ENCODE measurements at regions not wholly inside any gene's neighbourhood (a gene's known extent, or its start where the extent isn't known, plus 50 kb on each side); places are given as distances from the start of the nearest gene placed in this dataset.

DNA sequence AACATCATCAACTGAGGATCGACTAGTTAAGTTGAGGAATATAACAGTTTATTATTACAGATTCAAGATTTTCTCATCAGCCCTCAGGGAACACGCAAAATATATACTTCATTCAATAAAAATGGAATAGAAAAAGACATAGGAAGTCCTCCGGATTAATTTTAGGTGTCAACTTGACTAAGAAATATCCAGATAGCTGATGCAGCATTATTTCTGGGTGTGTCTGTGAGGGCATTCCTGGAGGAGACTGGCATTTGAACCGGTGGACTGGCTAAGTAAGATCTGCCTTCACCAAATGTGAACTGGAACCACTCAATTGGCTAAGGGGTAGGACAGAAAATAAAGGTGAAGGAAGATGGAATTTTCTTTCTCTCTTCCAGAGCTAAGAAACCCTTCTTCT, 845.3 kb downstream of the SOCS6 start:
- TF ChIP-seq, protein P1, sequence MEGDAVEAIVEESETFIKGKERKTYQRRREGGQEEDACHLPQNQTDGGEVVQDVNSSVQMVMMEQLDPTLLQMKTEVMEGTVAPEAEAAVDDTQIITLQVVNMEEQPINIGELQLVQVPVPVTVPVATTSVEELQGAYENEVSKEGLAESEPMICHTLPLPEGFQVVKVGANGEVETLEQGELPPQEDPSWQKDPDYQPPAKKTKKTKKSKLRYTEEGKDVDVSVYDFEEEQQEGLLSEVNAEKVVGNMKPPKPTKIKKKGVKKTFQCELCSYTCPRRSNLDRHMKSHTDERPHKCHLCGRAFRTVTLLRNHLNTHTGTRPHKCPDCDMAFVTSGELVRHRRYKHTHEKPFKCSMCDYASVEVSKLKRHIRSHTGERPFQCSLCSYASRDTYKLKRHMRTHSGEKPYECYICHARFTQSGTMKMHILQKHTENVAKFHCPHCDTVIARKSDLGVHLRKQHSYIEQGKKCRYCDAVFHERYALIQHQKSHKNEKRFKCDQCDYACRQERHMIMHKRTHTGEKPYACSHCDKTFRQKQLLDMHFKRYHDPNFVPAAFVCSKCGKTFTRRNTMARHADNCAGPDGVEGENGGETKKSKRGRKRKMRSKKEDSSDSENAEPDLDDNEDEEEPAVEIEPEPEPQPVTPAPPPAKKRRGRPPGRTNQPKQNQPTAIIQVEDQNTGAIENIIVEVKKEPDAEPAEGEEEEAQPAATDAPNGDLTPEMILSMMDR (conservative IDR thresholded peaks at IDR 0.05), result no peak
- no peaks in the 10 kb centered on the region for H3K27me3 Mint-ChIP-seq
- H3K4me1 Mint-ChIP-seq (ENCODE audit: unreplicated experiment), result no peaks in the 10 kb centered on the region
- DNase-seq (ENCODE audit: extremely low spot score, unreplicated experiment), result no peak
- H3K36me3 Mint-ChIP-seq, result no peaks in the 10 kb centered on the region
- no peaks in the 10 kb centered on the region for H3K9me3 Mint-ChIP-seq
- H3K4me3 Mint-ChIP-seq, result no peak overlapping the region
- no peak overlapping the region for H3K27ac Mint-ChIP-seq

DNA sequence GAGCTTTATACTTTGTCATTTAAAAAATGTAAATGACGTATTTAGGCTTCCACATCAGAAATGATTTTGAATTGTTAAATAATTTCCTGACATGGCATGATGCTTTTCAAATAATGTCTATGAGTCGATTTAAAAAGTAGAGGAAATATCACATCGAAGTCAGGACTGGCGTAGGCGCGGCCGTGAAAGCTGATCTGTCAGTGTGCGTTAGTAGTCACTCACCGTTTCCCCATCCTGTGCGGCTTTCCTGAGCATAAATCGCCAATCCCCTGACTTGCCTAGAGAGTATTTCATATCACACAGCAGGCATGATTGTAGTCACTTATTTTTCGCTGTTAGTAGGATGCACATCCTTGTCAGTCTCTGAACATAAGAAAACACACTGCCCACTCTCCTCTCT, 843.1 kb downstream of the SOCS6 start:
- H3K36me3 Mint-ChIP-seq, result no peaks in the 10 kb centered on the region
- TF ChIP-seq, protein P1 (conservative IDR thresholded peaks at IDR 0.05), result no peak

GRCh38 chr18:71130351-71130750, 841.5 kb downstream of the SOCS6 start:
- H3K4me3 Mint-ChIP-seq, result no peak overlapping the region
- H3K27me3 Mint-ChIP-seq, result no peaks in the 10 kb centered on the region
- TF ChIP-seq, protein P1 (conservative IDR thresholded peaks at IDR 0.05), result no peak
- H3K36me3 Mint-ChIP-seq, result no peaks in the 10 kb centered on the region
- H3K27ac Mint-ChIP-seq, result no peak overlapping the region
- H3K4me1 Mint-ChIP-seq (ENCODE audit: unreplicated experiment), result no peaks in the 10 kb centered on the region
- DNase-seq (ENCODE audit: extremely low spot score, unreplicated experiment), result no peak
- no peaks in the 10 kb centered on the region for H3K9me3 Mint-ChIP-seq

More for the DNA sequence above, 843.1 kb downstream of the SOCS6 start:
- Mint-ChIP-seq H3K27ac (no peak overlapping the region), H3K4me1 (ENCODE audit: unreplicated experiment) (no peaks in the 10 kb centered on the region), H3K4me3 (no peak overlapping the region), H3K9me3 (no peaks in the 10 kb centered on the region), H3K27me3 (no peaks in the 10 kb centered on the region)
- no peak for DNase-seq (ENCODE audit: extremely low spot score, unreplicated experiment)

DNA sequence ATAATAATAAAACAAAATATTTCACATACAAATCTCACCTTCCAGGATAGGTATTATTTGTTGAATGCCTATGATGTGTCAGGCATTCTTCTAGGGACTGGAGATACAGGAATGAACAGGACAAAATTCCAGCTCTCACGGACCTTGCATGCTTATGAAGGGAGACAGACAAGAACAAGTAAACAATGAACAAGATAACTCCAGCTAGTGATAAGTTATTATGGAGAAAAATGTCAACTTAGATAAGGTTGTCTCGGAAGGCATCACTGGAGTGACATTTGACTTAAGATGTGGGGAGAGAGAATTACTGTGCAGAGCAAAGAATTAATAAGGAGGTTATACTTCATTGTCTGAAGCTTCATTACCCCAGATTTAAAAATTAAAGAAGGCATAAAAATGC, 836.7 kb downstream of the SOCS6 start:
- TF ChIP-seq, protein P1 (conservative IDR thresholded peaks at IDR 0.05), result no peak
- DNase-seq (ENCODE audit: extremely low spot score, unreplicated experiment), result no peak
- H3K36me3 Mint-ChIP-seq, result no peaks in the 10 kb centered on the region
- H3K9me3 Mint-ChIP-seq, result peaks cover 3% of the 10 kb centered on the region
- H3K4me1 Mint-ChIP-seq (ENCODE audit: unreplicated experiment), result no peaks in the 10 kb centered on the region
- H3K27me3 Mint-ChIP-seq, result no peaks in the 10 kb centered on the region
- no peak overlapping the region for H3K27ac Mint-ChIP-seq
- no peak overlapping the region for H3K4me3 Mint-ChIP-seq

GRCh38 chr18:71116535-71116934, 827.7 kb downstream of the SOCS6 start:
- no peak overlapping the region for H3K27ac Mint-ChIP-seq
- no peaks in the 10 kb centered on the region for H3K4me1 Mint-ChIP-seq (ENCODE audit: unreplicated experiment)
- H3K4me3 Mint-ChIP-seq, result no peak overlapping the region
- H3K27me3 Mint-ChIP-seq, result no peaks in the 10 kb centered on the region
- TF ChIP-seq, protein P1 (conservative IDR thresholded peaks at IDR 0.05), result no peak
- H3K9me3 Mint-ChIP-seq, result peaks cover 3% of the 10 kb centered on the region
- no peak for DNase-seq (ENCODE audit: extremely low spot score, unreplicated experiment)
- H3K36me3 Mint-ChIP-seq, result no peaks in the 10 kb centered on the region

DNA sequence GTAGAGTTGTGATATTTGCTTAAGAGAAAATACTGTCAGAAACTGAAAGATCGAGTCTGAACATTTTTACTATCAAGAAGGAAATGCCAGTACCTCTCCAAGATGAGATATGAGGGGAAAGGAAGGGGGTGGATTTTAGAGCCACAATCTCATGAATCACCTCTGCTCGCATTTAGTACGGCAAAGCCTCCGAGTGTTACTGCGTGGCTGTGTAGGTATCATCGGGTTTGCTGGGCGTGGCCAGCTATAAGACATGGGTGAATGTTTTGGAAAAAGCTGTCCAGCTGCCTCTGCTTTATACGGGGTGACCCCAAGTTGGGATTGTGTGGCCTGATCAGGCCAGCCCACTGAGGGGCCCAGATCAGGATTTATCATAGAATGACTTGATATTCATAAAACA, 826.4 kb downstream of the SOCS6 start:
- H3K27me3 Mint-ChIP-seq, result no peaks in the 10 kb centered on the region
- no peaks in the 10 kb centered on the region for H3K4me1 Mint-ChIP-seq (ENCODE audit: unreplicated experiment)
- TF ChIP-seq, protein P1 (conservative IDR thresholded peaks at IDR 0.05), result no peak
- H3K27ac Mint-ChIP-seq, result no peak overlapping the region
- H3K36me3 Mint-ChIP-seq, result no peaks in the 10 kb centered on the region
- no peak for DNase-seq (ENCODE audit: extremely low spot score, unreplicated experiment)
- no peaks in the 10 kb centered on the region for H3K9me3 Mint-ChIP-seq
- no peak overlapping the region for H3K4me3 Mint-ChIP-seq

Data from type B pancreatic cell (in vitro differentiated cells).